Mucosa of stomach (tissue), 1 donor: ENCODE measurements at regions not wholly inside any gene's neighbourhood (a gene's known extent, or its start where the extent isn't known, plus 50 kb on each side); places are given as distances from the start of the nearest gene placed in this dataset.

ENCODE experiments used
- H3K27me3 ChIP-seq: one replicate; pipeline ENCODE4 v1.7.0; 2013; ENCODE audit warnings: mild to moderate bottlenecking, low read length; ENCODE audit not compliant: control insufficient read depth, insufficient read depth
- H3K36me3 ChIP-seq: one replicate; pipeline ENCODE4 v1.7.0; 2013; ENCODE audit warnings: low read length; ENCODE audit not compliant: control insufficient read depth, insufficient read depth
- H3K4me1 ChIP-seq: one replicate; pipeline ENCODE4 v1.7.0; 2013; ENCODE audit warnings: mild to moderate bottlenecking, low read length; ENCODE audit not compliant: control insufficient read depth, insufficient read depth
- H3K4me3 ChIP-seq: one replicate; pipeline ENCODE4 v1.7.0; 2013; ENCODE audit warnings: low read length
- H3K9ac ChIP-seq: one replicate; pipeline ENCODE4 v1.7.0; 2013; ENCODE audit warnings: mild to moderate bottlenecking, low read length, moderate library complexity
- H3K9me3 ChIP-seq: one replicate; pipeline ENCODE4 v1.7.0; 2013; ENCODE audit warnings: mild to moderate bottlenecking, low read length, moderate library complexity; ENCODE audit not compliant: control insufficient read depth
- donor health status: Pancreatic carcinoma.

- H3K36me3 ChIP-seq = no peaks in the 10 kb centered on the region
- H3K9ac ChIP-seq = no peak overlapping the region
- H3K4me1 ChIP-seq = no peaks in the 10 kb centered on the region
- H3K9me3 ChIP-seq = no peaks in the 10 kb centered on the region
- H3K4me3 ChIP-seq = no peak overlapping the region
- H3K27me3 ChIP-seq = no peaks in the 10 kb centered on the region
These were observed 202.7 kb downstream of the OR13H1 start for GRCh38 chrX:131746491-131746968.

DNA sequence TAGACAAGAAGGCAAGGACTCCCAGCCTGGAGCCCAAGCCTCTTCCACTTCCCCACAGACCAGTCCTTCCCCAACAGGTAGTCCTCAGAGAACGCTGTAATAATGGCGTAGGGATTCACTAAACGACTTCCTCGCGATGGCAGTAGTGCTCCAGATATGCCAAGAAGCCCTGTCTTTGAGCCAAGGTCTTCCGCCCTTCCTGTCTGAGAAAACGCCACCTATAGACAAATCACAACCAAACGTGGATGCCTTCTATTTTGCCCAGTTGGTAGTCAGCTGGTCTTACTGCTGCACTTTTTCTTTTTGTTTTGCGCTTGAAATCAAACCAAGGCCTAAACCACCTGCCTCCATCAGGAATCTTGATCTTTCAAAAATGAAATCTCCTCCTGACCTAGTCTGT is 203.3 kb downstream of the OR13H1 start:
- H3K4me3 ChIP-seq = no peak overlapping the region
- H3K4me1 ChIP-seq = no peaks in the 10 kb centered on the region
- no peaks in the 10 kb centered on the region for H3K9me3 ChIP-seq
- no peaks in the 10 kb centered on the region for H3K36me3 ChIP-seq
- H3K27me3 ChIP-seq = no peaks in the 10 kb centered on the region
- no peak overlapping the region for H3K9ac ChIP-seq

- Histone ChIP-seq H3K4me1 (no peaks in the 10 kb centered on the region), H3K27me3 (no peaks in the 10 kb centered on the region), H3K4me3 (no peak overlapping the region), H3K9ac (no peak overlapping the region), H3K36me3 (no peaks in the 10 kb centered on the region), H3K9me3 (no peaks in the 10 kb centered on the region)
These were observed 208.8 kb downstream of the OR13H1 start for GRCh38 chrX:131752493-131753198.

- H3K9ac ChIP-seq = no peak overlapping the region
- H3K4me1 ChIP-seq = no peaks in the 10 kb centered on the region
- no peaks in the 10 kb centered on the region for H3K27me3 ChIP-seq
- no peak overlapping the region for H3K4me3 ChIP-seq
- H3K36me3 ChIP-seq = no peaks in the 10 kb centered on the region
- H3K9me3 ChIP-seq = no peaks in the 10 kb centered on the region
These were observed 218.9 kb downstream of the OR13H1 start for GRCh38 chrX:131762802-131763234.

GRCh38 chrX:131763674-131764073 is 219.8 kb downstream of the OR13H1 start:
- H3K9me3 ChIP-seq = no peaks in the 10 kb centered on the region
- no peaks in the 10 kb centered on the region for H3K4me1 ChIP-seq
- no peak overlapping the region for H3K9ac ChIP-seq
- H3K27me3 ChIP-seq = no peaks in the 10 kb centered on the region
- no peaks in the 10 kb centered on the region for H3K36me3 ChIP-seq
- no peak overlapping the region for H3K4me3 ChIP-seq

DNA sequence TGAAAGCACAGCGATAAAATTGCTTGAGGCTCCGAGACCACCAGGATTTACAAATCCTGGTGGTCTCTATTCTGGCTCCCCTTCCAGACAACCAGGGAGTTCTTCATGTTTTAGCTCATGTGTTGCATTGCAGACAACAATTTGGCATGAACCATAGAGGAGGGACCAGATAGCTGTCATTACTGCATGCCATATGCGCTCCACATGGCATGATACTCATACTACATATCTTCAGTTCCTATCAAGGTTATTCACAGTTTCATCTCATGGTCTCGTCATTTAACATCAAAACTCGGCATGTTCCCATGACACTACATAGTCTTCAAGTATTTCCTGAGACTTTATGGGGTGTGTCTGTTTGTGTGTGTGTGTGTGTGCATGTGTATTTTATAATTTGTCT is 220.3 kb downstream of the OR13H1 start:
- Histone ChIP-seq H3K9ac (no peak overlapping the region), H3K27me3 (no peaks in the 10 kb centered on the region), H3K36me3 (no peaks in the 10 kb centered on the region), H3K4me1 (no peaks in the 10 kb centered on the region), H3K9me3 (no peaks in the 10 kb centered on the region), H3K4me3 (no peak overlapping the region)

DNA sequence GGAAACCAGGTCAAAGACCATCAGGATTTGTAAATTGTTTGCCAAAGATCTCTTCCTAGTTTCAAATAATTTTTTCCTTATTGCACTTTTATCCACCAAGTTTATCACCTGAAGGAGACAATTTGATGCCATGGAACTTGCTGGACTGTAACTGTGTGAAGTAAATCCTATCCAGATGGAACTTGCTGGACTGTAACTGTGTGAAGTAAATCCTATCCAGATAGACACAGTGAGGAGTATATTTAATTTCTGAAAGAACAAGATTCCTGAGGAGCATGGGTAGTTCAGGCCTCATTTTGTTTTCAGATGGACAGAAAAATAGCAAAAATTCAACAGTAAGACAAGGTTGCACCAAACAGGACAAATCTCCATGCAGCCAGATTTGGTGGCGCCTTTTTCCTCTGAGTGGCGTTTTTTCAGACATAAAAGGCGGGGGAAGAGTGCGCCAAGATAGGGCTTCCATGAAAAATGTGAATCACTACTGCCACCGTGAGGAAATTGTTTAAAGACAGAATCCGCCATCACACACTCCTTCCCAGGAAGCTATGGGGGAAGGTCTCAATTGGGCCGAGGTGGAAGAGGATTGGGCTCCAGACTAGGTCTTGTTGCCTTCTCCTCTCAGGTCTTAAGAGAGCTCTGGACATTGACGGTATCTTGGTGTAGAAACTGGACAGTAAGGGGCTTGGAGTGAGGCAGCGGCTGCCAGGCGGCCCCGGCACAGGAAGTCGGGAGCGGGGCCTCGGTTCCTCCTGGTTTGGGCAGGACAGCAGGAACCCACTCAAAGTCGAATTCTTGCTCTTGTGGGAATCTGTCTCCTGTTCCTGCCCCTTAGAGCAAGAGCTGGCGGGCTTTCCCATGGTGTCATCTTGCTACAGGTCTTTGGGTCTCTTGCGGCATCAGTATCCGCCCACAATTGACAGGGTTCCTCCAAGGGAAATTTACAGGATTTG is 234.7 kb downstream of the OR13H1 start:
- H3K9ac ChIP-seq = no peak overlapping the region

DNA sequence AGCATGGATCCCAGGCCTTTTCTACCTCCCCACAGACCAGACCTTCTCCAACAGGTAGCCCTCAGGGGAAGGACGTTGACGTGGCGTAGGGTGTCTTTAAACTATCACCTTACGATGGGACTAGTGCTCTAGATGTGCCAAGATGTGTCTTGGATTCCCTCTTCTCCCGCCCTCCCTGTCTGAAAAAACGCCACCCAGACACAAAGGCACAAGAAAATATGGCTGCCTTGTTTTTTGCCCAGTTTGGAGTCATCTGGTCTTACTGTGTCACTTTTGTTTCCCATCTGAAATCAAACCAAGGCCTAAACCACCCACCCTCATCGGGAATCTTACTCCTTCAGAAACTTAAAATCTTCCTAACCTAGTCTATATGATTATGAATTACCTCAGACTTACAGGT is 235.4 kb downstream of the OR13H1 start:
- Histone ChIP-seq H3K4me1 (no peaks in the 10 kb centered on the region), H3K27me3 (no peaks in the 10 kb centered on the region), H3K4me3 (no peak overlapping the region), H3K36me3 (no peaks in the 10 kb centered on the region), H3K9me3 (no peaks in the 10 kb centered on the region), H3K9ac (no peak overlapping the region)

More for the DNA sequence above, 234.7 kb downstream of the OR13H1 start:
- H3K9me3 ChIP-seq = no peaks in the 10 kb centered on the region
- H3K4me1 ChIP-seq = no peaks in the 10 kb centered on the region
- H3K36me3 ChIP-seq = no peaks in the 10 kb centered on the region
- H3K4me3 ChIP-seq = no peak overlapping the region
- H3K27me3 ChIP-seq = no peaks in the 10 kb centered on the region

DNA sequence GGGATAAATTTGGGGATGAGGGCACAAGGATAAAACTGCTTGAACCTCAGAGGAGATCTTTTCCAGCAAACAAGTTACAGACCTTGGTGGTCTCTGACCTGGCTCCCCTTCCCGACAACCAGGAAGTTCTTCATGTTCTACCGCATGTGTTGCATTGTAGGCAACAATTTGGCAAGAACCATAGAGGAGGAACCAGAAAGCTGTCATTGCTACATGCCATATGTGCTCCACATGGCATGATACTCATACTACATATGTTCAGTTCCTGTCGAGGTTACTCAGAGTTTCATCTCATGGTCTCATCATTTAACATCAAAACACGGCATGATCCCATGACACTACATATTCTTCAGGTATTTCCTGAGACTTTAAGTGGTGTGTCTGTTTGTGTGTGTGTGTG is 235.9 kb downstream of the OR13H1 start:
- Histone ChIP-seq H3K9ac (no peak overlapping the region), H3K36me3 (no peaks in the 10 kb centered on the region), H3K4me1 (no peaks in the 10 kb centered on the region), H3K9me3 (no peaks in the 10 kb centered on the region), H3K4me3 (no peak overlapping the region), H3K27me3 (no peaks in the 10 kb centered on the region)

DNA sequence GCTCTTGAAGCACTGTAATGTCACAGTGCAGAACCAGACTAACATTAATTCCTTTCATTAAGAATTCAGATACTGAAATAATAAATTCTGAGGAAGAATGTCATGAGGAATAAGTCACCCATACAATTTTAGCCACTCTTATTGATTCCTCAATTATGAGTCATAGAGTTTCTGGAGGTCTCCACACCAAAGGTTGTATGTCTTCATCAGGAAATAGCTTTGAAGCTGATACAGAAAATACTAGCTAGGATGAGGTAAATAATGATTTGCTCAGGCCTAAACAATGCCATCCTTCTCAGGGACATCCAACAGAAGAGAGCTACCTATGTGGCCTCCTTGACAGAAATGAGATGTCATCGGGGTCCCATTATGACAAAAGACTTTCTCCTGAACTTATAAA is 238.8 kb downstream of the OR13H1 start:
- H3K9me3 ChIP-seq = no peaks in the 10 kb centered on the region
- no peaks in the 10 kb centered on the region for H3K36me3 ChIP-seq
- no peak overlapping the region for H3K4me3 ChIP-seq
- no peaks in the 10 kb centered on the region for H3K27me3 ChIP-seq
- H3K4me1 ChIP-seq = no peaks in the 10 kb centered on the region
- no peak overlapping the region for H3K9ac ChIP-seq

GRCh38 chrX:131783555-131784308 is 239.4 kb upstream of the STK26 start:
- Histone ChIP-seq H3K9ac (no peak overlapping the region), H3K9me3 (no peaks in the 10 kb centered on the region), H3K27me3 (no peaks in the 10 kb centered on the region), H3K4me1 (no peaks in the 10 kb centered on the region), H3K4me3 (no peak overlapping the region), H3K36me3 (no peaks in the 10 kb centered on the region)

- no peaks in the 10 kb centered on the region for H3K27me3 ChIP-seq
- H3K36me3 ChIP-seq = no peaks in the 10 kb centered on the region
- no peaks in the 10 kb centered on the region for H3K4me1 ChIP-seq
- H3K9me3 ChIP-seq = no peaks in the 10 kb centered on the region
- no peak overlapping the region for H3K4me3 ChIP-seq
- no peak overlapping the region for H3K9ac ChIP-seq
These were observed 233.4 kb upstream of the STK26 start for GRCh38 chrX:131789664-131790063.
